HG02623 (cell line): ENCODE measurements at regions not wholly inside any gene's neighbourhood (a gene's known extent, or its start where the extent isn't known, plus 50 kb on each side); places are given as distances from the start of the nearest gene placed in this dataset.

ENCODE experiments used
- ATAC-seq: cut with Tn5 transposase; IDR thresholded peaks from one replicate; pipeline ENCODE4 v1.9.1; 2021; ENCODE audit warnings: moderate library complexity; ENCODE audit not compliant: unreplicated experiment

DNA sequence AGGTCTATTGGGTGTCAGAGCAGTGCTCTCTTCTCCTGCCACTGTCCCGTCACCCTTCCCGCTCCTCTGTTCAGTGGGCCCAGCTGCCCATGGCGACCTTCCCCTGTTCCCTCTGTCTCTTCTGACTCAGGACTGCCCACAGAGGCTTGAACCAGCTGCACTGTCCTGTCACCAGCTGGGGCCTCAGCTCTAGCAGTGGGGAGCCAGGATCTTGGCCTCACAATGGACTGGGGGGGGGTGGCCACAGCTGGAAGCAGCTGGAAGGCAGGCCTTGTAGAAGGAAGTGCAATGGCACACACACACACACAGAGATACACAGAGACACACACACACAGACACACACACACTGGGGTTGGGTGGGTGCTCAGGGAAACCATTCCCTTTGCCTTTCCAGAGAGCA, 114.0 kb upstream of the PJA1 start:
- no peak for ATAC-seq

DNA sequence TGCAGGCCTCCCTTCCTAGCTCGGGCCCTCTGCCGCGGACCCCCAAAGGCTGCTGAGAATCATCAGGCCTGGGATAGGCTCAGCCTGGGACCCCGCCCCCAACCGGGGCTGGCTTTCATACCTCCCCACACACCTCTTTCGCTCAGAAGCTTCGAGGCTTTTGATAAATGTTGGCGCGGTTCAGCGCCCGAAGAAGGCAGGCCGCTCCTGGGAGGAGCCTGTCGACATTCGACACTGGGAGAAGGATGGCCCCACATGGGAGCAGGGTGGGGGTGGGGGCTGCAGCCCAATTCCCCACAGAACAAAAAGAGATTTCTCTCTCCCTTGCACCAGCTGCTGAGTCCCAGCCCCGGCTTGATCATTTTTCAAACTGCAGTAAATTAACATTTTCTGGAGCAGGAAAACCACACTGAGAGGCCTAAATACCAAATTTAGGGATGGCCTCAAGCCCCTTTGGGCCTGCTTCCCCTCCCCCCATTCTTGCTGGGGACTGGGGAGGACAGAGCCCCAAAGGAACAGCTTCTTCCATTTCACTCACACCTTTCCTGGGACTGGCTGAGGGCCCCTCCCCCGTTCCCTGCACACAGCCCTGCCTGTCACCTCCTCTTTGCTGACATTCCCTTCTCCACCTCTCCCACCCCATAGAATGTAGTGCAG, 112.9 kb upstream of the PJA1 start:
- ATAC-seq: no peak

DNA sequence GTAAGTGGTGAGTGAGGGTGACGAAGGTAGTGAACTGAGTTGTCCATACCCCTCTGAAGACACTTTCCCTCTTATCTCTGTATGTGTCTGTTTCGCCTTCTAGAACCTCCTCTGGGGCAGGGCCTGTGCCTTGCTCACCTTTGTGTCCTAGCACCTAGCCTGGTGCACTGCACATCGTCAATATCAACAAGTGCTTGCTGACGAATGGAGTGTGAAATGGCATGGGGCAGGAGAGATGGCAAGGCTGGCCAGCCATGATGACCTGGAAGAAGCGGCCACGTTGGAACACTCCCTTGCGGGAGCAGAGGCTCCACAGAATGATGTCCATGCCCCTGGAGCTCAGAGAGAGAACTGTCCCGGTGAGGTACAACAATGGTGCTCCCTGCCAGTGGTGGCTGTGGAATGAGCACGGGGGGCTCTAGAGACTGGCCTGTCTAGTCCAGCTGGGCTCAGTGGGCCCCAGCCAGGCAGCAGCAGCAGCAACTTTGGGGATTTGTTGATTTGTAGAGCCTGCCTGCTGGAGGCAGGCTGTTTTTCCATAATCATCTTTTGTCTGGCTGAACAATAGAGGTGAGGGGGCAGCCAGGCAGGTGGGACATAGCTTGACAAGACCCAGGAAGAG, 112.2 kb upstream of the PJA1 start:
- ATAC-seq: no peak

DNA sequence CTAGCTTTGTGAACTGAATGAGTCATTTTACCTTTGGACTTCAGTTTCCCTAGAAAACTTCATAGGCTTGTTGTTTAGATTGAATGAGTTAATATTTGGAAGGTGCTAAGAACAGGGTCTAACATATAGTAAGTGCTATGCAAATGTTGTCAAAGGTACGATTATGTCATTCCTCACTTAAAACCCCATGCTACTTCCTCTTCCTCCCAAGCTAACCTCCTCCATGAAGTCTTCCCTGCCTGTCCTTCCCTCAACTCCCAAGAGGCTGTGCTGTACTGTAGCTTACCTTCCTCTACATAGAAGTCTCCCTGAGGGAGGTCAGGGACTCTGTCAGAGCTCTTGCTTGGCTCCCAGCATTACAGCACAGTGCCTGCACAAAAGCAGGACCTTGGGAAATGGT, 103.4 kb upstream of the PJA1 start:
- no peak for ATAC-seq

DNA sequence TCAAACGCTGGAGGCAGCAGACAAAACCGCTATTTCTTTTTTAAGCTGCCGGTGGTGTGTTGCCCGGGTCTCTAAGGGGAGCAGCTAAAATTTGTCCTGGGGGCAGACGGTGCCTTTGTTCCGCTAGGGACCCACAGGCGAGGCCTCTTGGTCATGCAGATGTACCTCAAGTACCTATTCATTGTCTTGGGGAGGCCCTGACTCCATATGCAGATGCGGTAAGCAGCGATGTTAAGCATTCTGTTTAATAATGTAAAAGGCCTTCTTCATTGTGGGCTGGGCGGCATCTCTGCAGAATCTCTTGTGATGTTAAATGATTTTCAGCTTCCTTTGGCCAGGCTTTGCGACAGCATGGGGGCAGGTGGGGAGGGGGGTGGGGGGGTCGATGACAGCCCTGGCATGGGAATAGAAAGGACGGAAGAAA, 98.9 kb upstream of the PJA1 start:
- ATAC-seq: no peak

DNA sequence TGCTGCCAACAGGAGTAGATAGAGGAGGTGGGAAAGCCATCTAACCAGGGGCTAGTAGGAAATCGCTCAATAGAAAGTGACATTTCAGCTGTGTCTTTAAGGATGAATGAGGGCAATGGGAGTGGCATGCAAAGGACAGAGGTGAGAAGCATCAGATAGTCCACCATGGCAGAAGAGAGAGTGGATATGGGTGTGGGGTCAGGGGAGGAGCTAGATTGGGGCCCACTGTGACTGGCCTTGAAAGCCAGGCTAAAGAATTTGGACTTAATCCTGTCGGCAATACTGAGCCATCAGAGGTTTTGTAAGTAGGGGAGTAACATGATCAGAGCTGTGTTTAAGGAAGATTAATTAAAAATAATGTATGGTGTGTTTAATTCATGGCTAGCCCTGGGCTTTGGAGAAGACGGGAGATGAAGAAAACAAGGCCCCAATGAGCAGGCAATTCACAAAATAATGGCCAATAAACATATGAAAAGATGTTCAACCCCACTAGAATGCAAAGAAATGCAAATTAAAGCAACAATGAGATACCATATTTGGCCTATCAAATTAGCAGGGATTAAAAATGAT, 98.1 kb upstream of the PJA1 start:
- ATAC-seq: no peak

DNA sequence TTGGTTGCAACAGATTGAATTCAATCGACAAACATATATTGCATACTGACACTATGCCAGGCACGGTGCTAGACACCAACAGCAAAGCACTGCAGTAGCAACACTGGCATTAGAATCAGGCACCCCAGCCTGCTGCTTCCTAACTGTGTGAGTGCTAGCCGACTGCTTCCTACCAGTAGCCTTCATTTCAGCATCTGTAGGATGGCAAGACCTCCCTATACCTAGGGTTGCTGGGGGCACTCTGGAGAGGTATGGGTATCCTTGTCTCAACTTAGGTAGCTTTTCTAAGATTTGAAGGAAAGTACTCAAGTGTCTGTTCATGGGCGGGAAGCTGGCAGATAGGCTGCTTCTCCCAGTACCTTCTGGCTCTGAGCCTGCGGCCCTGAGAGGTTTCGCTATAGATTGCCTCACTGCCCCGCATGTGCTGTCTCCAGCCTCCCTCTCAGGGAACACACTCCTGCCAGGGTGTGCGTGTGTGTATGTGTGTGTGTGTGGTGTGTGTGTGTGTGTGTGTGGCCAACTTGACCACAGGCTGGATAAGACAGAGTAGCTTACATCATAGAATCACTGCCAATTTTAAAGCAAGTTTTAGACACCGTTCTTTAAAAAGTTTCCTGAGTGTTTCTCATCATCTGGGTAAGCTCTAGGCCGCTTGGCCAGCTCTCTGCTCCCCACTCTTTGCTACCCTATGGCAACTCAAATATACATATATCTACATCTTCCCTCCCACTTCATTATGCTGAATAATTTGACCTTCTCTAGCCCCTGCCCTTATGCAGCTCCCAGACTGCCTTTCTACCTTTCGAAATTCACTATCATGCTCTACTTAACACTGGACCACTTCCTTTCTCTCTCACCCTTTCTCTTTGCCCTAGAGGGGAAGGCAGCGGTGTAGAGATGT, 97.0 kb upstream of the PJA1 start:
- ATAC-seq: no peak

DNA sequence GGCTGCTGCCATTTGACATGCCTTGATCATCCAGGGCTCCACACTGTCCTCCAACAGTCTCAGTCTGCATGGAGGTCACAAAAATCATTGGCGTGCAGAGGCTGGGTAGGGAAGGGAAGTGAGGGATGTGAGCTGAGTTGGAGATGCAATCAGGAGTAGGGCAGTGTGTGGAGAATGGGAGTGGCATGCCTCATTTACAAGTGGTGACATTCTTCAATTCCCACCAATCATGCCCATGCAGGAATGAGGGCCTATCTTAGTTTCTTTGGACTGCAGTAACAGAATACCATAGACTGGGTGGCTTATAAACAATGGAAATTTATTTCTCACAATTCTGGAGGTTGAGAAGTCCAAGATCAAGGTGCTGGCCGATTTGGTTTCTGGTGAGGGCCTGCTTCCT, 94.9 kb upstream of the PJA1 start:
- ATAC-seq: no peak

DNA sequence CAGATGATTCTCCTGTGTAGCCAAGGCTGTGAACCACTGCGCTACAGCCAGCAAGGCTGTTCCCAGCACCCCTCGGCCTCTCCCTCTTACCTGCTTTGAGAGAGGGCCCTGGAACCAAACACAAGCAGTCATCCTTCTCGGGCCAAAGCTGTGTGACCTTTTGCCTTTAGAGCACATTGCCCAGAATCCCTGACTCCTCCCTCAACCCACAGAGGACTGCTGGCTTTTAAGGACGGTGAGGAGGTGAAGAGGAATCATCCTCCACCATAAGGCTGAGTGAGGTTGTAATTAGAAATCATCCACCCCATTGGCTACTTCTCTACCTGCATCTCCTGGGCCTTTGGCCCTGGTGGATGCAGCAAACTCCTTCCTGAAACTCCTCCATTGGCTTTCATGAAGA, 93.6 kb upstream of the PJA1 start:
- ATAC-seq: no peak

DNA sequence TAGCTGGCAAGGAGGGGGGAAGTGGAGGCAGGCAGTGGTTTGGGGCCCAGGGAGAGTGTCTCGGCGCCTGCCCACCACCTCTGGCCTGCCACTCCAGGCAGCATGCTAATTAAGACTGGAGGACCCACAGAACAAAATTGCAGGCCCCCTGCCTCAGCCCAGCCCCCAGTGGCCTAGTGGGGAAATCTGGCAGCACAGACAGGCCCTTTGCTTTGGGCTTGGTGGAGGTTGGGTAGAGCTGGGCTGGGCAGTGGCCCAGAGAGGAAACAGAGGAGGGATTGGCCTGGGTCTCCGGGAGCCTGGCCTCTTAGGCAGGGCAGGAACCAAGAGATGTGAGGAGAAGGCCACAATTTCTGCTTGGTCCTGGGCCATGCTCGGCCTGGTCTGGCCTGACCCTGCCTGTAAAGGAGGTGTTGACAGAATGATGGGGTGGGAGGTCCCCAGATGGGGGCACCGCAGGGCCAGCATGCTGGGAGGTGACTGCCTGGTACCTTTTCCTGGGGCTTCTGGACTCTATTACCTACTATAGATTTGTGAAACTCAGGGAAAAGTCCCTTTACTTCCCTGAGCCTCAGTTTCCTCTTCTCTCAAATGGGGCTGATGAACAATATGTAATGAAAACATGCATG, 92.4 kb upstream of the PJA1 start:
- ATAC-seq: no peak

DNA sequence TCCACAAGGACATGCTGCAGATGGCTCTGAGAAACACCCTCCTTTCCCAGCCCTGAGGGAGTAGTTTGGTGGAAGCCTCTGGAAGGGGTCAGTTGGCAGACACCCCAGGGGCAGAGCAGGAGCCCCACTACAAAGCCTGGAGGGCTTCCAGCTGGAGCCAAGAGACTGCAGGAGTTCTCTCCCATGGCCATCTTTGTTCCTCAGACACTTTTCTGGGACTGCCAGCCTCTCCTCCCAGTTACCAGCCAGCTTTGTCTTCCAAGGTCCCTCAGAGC, 91.0 kb upstream of the PJA1 start:
- ATAC-seq: no peak

DNA sequence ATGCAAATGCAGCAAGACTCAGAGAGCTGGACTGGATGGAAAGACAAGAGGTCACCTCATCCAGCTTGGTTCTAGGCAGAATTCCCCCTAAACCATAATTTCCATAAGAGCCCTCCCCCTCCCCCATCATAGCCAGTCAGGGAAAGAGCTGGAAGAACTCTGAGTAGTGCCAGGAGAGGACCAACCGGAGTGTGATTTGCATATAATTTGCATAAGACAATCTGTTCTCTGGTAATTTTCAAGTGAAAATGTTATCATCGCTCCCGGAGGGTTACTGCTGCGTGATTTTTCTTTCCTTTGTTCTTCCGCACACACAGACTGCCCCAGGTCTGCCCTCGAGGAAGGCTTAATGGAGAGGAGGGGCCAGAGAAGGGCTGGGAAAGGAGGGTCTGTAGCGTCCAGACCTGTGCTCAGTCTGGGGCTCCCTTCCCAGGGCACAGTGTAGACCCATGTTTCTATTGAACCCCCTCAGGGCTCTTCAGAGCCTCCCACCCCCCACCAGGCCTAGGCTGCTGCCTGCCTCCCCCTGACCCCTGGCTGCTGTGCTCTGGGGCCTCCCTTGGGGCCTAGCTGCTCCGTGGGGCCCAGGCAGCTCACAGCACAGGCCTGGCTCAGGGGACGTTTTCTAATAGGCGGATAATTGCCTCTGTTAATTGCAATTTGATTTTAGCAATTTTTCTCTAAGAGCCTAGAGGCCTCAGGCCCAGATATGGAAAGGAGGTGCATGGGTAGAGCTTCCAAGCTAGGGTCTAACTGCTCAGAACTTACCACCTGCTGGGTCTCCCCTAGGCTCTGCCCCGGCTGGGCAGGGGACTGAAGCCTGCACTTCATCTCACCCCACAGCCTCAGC, 90.4 kb upstream of the PJA1 start:
- no peak for ATAC-seq

DNA sequence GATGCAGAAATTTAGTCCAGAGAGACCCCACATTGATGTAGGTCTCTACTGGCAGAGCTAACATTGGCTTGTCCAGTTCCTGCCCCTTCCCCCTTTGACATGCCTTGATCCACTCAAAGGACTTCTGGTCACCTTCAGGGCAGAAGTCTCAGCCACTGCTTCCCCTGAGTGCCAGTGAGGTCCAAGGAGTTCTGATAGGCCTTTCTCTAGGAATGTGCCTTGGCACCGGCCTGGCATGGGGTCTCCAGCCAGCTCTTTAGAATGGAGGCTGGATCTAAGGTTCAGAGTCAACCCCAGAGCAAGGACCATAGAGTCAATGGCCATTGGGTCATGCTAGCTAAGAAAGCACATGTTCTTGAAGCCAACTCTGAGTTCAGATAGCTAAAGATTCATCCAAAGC, 88.6 kb upstream of the PJA1 start:
- no peak for ATAC-seq

DNA sequence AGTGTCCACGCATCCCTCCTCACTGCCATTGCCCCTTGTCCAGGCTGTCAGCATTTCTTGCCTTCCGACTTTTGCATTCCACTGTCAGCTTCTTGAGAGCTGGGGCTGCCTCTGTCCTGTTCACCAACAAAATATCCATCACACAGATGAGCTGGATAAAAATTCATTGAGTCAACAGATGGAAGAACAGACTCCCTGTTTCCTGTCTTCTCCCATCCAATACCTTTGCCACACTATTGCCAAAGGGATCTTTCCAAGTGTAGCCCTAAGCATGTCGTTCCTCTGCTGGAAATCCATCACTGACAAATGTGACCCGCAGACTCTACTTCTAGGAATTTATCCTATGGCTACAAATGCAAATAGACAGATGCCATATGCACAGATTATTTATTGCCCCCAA, 78.0 kb upstream of the PJA1 start:
- ATAC-seq: no peak

DNA sequence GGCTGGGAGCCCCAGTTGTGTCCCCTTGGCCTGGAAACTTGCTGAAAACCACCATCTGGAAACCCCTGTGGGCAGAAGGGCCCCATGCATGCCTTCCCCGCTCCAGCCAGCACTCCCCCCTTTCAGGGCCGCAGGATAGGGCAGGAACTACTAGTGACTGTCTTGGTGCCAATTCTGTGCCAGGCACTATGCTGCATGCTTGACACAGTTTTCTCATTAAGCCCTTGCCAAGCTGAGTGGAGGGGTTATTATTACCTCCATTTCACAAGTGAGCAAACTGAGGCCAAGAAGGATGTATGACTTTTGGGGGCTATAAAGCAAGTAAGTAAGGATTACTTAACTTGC, 73.6 kb upstream of the PJA1 start:
- ATAC-seq: no peak

DNA sequence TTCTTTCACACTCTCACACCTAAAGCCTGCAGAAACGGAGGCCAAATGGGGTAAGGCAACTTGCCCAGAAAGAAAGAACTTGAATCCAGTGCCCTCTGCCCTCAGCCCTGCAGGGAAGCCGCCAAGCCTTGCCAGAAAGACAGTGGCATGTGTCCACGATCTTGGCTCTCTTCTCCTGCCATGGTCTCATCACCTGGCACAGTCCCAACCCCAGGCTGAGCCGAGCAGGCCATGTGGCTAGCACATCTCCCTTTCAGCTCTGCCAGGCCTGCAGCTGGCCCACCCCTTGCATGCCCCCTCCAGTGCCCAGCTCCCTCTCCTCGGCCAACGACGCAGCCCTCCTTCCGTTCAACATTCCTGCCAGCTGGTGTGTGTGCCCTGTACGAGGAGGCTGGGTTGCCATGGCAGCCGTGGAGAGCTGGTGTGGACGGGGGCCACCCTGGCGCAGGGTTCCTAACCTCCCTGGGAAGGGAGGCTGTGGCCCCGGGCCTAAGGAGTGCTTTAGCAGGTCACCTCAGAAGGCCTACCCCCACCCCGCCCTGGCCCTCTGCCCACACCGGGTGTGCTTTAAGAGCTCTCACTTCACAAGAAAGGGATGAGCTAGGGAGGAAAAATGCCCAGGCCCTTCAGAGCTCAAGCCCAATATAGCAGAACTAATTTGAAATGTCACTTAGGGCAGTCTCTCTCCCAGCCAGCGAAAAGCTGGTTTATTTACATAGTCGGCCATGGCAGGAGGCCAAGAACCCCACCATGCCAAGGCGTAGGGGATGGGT, 73.0 kb upstream of the PJA1 start:
- ATAC-seq: no peak

DNA sequence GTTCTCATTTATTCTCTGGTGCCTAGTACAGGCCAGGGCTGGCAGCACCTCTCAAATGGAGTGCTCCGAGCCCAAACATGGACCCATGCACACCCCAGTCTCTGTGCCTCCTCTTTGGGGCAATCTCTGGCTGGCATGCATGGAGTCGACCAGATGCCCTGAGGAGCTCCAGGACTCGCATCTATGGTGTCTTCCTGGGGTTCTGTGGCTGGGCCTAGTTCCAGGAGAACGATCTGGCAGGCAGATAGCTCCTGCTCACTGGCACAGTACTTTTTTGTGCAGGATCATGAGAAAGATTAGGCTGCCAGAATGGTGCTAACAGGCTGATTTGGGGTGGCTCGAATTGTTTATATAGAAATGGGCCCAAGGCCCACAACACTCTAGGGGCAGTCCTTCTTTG, 72.0 kb upstream of the PJA1 start:
- ATAC-seq: no peak

DNA sequence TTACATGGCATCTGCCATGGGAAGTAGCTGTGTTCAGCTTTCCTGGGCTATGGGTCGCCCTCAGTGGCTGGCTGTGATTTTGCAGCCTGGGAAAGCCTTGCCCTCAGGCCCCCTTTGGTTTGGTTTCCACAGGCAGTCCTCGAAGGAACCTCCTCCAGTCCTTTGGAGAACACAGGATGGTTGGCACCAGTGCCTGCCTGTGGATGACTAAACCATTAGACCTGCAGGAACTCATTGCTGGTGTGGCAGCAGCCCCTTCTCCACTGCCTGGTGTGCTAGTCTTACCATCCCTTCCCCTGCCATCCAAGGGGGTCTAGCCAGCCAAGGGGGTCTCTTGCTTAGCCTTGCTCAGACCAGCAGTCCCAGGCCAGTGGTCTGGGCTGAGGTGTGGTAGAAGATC, 71.4 kb upstream of the PJA1 start:
- ATAC-seq: no peak

DNA sequence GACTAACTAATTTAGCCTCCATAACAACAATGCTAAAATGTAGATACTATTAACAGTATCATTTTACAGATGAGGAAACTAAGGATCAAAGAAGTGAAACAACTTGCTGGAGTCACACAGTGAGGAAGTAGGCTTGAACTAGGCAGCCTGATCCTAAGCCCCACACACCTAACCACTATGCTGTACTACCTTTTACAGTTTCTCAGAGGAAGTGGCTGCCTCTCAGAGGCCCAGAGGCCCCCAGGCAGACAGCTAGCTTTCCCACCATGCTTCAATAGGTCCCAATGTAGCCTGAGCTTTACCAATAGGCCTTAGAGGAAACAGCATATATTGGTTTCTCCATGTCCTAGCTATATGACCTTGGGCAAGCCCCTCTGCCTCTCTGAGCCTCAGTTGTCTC, 69.4 kb upstream of the PJA1 start:
- no peak for ATAC-seq

DNA sequence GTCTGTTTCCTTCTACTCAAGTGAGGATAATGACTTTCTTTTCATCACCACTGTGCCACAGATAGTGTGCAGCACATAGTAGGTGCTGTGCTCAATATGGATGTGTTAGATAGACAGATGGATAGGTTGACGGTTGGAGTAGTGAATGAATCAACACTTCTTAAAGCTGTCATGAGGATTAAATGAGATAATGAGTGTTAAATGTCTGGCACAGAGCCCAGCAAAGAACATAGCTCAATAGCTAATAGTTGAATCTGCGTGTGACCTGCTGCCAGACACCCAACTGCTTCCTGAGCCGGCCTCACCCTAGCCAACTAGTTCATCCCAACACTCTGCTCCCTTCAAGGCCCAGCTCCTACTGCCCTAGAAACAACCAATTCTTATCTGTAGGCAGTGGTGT, 67.7 kb upstream of the PJA1 start:
- ATAC-seq: no peak
